GM12865 (cell line): ENCODE measurements at regions not wholly inside any gene's neighbourhood (a gene's known extent, or its start where the extent isn't known, plus 50 kb on each side); places are given as distances from the start of the nearest gene placed in this dataset.

Experiments
- DNase-seq: peaks from one replicate; pipeline ENCODE4 v3.0.0; 2010; ENCODE audit warnings: low read depth
- H3K4me3 ChIP-seq: 2 replicates; pipeline ENCODE4 v1.5.1; 2011; ENCODE audit warnings: mild to moderate bottlenecking, low read depth, low read length, control low read depth
- TF ChIP-seq, protein P1 (sequence below): IDR thresholded peaks from 2 replicates; pipeline ENCODE4 v1.5.1; 2011; ENCODE audit warnings: low read length, control low read depth, low read depth, inconsistent platforms; ENCODE audit not compliant: insufficient read depth; ENCODE audit errors: missing control alignments

DNA sequence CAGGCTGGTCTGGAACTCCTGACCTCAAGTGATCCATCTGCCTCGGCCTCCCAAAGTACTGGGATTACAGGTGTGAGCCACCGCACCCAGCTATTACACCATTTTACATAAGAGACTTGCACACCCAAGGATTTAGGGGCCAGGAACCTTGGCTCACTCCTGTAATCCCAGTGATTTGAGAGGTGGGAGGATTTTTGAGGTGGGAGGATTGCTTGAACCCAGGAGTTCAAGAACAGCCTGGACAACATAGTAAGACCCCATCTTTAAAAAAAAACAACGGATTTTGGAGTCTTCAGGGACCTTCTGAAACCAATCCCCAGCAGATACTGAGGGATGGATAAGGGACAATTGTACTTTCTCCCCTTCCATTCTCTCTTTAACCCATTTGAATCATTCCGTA lies 55.3 kb upstream of the PIM1 start:
- TF ChIP-seq, protein P1, sequence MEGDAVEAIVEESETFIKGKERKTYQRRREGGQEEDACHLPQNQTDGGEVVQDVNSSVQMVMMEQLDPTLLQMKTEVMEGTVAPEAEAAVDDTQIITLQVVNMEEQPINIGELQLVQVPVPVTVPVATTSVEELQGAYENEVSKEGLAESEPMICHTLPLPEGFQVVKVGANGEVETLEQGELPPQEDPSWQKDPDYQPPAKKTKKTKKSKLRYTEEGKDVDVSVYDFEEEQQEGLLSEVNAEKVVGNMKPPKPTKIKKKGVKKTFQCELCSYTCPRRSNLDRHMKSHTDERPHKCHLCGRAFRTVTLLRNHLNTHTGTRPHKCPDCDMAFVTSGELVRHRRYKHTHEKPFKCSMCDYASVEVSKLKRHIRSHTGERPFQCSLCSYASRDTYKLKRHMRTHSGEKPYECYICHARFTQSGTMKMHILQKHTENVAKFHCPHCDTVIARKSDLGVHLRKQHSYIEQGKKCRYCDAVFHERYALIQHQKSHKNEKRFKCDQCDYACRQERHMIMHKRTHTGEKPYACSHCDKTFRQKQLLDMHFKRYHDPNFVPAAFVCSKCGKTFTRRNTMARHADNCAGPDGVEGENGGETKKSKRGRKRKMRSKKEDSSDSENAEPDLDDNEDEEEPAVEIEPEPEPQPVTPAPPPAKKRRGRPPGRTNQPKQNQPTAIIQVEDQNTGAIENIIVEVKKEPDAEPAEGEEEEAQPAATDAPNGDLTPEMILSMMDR: no peak
- no peak for DNase-seq

DNA sequence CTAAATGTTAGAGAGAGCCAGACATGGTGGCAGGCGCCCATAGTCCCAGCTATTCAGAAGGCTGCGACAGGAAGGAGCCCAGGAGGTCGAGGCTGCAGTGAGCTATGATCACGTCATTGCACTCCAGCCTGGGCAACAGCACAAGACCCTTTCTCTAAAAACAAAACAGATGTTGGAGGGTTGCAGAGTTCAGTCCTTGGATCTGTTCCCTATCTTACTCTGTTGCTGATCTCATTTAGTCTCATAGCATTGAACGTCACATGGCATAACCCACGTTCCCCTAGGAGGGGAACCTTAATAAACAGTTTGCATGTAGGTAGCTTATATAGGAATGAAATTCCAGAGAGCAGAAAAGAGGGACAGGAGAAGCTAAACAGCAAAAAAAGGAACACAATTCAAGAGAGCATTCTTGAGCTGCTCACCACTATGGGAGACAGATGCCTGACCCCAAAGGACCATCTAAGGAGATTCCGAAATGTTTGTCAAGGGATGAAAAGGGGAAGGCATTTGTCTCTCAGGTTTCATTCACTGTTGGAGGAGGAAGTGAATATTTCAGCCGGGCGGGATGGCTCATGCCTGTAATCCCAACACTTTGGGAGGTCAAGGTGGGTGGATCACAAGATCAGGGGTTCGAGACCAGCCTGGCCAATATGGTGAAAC lies 54.6 kb upstream of the PIM1 start:
- TF ChIP-seq, protein P1: no peak
- no peak overlapping the region for H3K4me3 ChIP-seq
- DNase-seq: no peak

More for the DNA sequence above, 55.3 kb upstream of the PIM1 start:
- H3K4me3 ChIP-seq: no peak overlapping the region

DNA sequence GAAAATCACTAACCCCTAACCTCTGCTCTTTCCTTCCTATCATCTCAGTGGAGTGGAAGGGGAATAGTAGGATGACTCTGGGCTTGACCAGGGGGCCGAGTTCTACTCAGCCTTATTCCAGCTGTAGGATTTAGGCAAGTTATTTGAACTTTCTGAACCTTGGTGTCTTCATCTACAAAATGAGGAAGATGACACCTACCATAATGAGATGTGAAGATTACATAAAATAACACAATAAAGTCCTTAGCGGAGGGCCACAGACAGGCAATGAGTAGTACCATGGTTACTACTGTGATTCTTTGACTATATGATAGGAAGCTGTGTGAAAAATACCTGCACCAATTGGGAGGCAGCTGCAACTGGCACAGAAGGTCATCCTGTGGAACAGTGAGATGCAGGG lies 53.6 kb upstream of the PIM1 start:
- TF ChIP-seq, protein P1: no peak
- DNase-seq: no peak
- H3K4me3 ChIP-seq: no peak overlapping the region

DNA sequence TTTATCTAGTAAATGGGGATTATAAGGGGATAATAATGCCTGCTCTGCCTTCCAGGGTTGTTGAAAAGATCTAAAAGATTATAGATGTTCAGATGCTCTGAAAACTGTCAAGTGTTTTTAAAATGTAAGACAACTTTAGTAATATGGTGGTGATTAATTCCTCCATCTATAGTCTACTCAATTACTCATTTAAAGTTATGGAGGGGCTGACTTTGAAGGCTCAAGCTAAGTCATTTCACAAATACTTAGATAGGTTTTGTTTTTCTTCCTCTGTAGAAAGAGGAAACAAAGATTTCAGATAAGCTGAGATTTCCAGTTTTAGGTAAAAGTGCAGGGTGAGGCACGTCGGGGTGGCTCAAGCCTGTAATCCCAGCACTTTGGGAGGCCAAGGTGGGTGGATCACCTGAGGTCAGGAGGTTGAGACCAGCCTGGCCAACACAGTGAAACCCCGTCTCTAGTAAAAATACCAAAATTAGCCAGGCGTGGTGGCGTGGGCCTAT lies 50.5 kb upstream of the PIM1 start:
- DNase-seq: peak; percentile 35
- TF ChIP-seq, protein P1: no peak
- no peak overlapping the region for H3K4me3 ChIP-seq
